Islet precursor cell (in vitro differentiated cells): ENCODE measurements at regions not wholly inside any gene's neighbourhood (a gene's known extent, or its start where the extent isn't known, plus 50 kb on each side); places are given as distances from the start of the nearest gene placed in this dataset.
A peak's percentile ranks its signal among the peaks of the same experiment; 100 is the strongest.

Experiments used
- DNase-seq: peaks from one replicate; pipeline ENCODE4 v3.0.0-alpha.2; 2018

- peak; percentile 37 for DNase-seq
Measured at GRCh38 chr22:27378311-27378800, 423.2 kb downstream of the MN1 start.

GRCh38 chr22:27378995-27379394 is 422.6 kb downstream of the MN1 start:
- DNase-seq: peak; percentile 25

GRCh38 chr22:27380855-27381254 is 420.7 kb downstream of the MN1 start:
- DNase-seq: peak; percentile 1

- DNase-seq: peak; percentile 39
Measured at GRCh38 chr22:27381552-27381951, 420.0 kb downstream of the MN1 start.

DNA sequence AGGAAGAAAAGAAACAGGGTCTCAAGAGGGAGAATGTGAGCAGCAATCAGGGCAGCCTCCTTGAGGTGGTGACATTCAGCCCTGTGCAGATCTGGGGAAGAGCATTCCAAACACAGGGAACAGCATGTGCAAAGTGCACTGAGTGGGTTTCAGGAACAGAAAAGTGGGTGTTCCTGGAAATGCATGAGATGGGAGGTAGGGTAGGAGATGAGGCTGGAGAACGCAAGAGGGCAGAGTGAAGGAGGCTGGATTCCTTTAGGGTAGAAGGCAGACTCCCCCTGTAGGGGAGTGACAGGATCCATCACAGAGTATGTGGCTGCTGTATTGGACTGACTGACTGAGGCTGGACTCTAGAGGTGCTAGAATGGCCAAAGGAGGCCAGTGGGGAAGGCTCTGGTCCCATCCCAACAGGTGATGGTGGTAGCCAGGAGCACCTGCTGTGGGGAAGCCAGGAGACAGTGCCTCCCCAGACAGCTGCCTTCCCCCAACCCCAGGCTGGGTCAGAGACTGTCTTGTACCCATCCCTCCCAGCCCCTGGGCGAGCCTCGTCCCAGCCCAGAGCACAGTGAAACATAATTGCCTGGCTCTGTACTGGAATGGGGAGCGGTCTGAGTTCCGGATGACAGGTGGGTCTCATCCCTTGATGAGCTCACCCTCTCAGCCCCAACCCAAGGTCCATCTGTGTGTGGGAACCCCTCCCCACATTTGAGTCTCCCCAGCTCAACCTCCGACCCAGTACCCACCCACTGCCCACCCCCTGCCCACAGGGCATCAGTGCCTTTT is 419.4 kb downstream of the MN1 start:
- DNase-seq: peak; percentile 54

DNA sequence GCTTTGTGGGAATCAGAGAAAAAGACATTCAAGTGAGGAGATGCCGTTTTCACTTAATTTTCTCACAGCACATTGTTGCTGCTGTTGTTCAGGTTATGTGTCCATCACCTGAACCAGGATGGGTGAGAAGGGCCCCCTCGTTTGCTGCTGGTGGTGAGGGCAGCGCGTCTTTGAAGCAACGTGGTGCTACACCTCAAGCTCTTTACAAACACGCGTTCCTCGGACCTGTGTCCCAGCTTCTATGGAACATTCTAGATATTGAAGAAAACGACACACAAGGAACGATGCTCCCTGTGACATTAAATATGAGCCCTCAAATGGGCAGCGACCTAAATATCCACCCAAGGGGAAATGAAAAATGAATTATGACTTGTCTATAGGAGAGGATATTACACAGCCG is 418.6 kb downstream of the MN1 start:
- DNase-seq: peak; percentile 15

- DNase-seq: no peak
Measured at GRCh38 chr22:27383896-27384295, 417.7 kb downstream of the MN1 start.

- peak; percentile 35 for DNase-seq
Measured at GRCh38 chr22:27385261-27385998, 416.1 kb downstream of the MN1 start.

DNA sequence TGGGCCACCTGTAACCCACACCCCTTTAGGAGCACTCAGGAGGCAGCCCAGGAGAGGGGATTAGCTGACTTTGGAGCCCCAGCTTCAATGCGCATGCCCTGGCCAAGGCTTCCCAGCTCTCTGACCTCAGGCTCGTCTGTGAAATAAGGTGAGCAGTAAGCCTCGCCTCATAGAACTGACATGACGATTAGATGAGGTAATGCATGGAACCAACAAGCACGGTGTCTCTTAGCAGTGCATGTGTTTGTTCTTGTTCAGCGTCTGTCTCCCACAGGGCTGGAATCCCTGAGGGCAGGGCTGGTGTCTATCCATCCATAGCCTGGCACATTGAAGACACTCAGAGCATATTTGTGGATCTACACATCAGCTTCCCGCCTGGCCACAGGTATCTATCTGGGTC is 415.4 kb downstream of the MN1 start:
- DNase-seq: peak; percentile 92

DNA sequence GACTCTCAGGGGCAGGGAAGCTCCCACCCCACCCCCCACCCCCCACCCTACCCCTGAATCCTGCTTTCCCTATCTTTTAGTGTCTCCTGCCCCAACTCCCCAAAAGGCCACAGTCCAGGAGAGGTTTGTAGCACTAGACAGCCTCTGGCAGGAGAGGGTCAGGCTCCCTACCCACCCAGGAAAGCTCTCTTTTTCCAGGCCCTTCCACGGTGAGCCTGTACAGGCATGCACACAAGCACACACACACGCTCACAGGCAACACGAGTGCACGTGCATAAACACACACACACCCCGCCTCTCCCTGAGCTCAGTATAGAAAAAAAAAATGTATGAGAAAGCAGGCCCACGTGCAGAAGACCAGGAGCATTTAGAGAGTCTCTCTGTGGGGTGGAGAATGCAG is 414.0 kb downstream of the MN1 start:
- peak; percentile 33 for DNase-seq

DNA sequence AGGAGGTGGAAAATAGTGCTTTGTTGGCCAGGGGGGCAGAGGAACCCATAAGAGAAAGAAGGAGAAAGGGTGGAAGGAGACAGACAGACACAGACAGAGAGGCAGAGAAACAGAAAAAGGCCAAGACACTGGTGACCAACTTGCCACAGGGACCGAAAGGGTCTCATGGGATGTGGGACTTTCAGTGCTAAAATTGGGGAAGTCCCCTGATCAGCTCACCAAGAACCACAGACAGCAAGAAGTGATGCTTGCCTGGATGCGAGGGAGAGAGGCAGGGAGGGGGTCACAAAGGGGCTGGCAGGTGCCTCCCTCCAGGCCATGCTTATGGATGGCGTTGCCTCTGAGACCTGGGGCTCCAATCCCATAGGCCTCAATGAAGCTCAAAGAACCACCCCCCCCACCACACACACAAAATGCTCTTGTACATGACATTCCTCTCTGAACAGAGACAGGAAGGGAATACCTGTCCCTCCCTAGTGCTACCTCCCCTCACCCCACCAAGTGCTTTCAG is 413.4 kb downstream of the MN1 start:
- peak; percentile 57 for DNase-seq

- no peak for DNase-seq
Measured at GRCh38 chr22:27389727-27390075, 411.9 kb downstream of the MN1 start.

DNA sequence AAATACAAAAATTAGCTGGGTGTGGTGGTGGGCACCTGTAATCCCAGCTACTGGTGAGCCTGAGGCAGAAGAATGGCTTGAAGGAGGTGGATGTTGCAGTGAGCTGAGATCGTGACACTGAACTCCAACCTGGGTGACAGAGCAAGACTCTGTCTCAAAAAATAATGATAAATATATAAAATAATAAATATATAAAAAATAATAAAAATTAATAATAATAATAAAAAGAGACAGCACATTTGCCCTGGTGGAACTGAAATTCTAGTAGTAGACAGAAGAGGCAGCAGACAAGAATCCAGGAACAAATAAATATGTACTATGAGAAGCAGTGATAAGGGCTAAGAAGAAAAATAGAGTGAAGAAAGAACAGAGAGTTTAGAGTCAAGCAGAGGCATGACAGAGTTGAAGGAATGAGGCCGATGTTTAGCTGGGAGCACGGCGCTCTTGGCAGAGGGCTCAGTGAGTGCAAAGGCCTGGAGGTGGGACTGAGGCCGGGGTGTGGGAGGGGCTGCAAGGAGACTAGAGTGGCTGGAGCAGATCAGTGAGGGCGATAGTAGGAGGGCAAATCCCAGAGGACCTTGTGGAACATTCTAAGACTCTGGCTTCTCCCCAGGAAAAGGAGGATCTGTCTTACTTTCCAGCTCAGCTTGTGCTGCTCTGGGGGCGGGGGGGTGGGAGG is 410.3 kb downstream of the MN1 start:
- peak; percentile 75 for DNase-seq

- no peak for DNase-seq
Measured at GRCh38 chr22:27393371-27393770, 408.2 kb downstream of the MN1 start.

- no peak for DNase-seq
Measured at GRCh38 chr22:27394806-27395404, 406.7 kb downstream of the MN1 start.

- no peak for DNase-seq
Measured at GRCh38 chr22:27397036-27397953, 404.3 kb downstream of the MN1 start.

GRCh38 chr22:27397954-27398342 is 403.6 kb downstream of the MN1 start:
- DNase-seq: no peak

GRCh38 chr22:27399161-27399560 is 402.4 kb downstream of the MN1 start:
- no peak for DNase-seq

DNA sequence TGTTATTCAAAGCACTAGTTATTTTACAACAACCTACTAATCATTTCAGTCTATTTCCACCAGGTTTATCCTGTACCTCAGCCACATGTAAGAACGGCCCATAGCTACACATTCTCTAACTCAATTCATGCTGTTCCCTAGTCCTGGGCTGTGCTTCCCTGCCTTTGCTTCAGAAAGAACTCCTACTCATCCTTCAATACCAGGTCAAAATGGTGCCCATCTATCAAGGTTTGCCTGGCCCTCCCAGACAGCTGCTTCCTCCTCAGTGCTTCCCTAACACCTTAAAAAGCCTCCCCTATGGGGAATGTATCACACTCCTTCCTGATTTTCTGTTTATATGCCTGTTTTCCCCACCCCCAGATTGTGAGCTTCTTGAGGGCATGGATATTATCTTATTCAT is 400.7 kb downstream of the MN1 start:
- no peak for DNase-seq

DNA sequence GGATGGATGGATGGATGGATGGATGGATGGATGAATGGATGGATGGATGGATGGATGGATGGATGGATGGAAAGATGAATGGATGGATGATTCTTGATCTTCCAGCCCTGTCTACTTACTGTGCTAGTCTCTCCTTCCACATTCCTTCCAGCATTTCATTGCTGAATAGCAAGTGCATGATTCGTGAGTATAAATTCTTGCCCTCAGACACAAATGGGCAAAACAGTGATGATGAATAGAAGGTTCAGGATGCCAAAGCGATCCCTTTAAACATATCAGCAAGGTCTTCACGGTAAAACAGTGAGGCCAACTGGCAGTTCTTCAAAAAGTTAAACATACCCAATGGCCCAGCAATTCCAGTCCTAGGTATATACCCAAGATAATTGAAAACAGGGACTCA is 400.2 kb downstream of the MN1 start:
- DNase-seq: no peak

DNA sequence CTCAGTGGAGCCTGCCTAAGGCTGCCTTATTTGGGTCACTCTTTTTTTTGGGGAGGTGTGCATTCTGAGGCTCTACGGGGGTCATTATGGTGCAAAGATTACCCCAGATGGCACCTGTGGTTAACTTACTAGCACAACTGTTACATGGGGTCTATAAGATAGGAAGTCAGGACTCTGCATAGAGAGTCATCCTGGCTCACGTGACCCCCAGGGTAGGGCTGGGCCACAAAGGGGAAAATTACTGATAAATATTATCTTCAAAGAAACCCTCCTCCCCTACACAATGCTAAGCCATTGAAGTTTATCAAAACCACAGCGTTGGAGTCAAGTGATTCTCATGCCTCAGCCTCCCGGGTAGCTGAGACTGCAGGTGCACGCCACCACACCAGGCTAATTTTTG is 397.1 kb downstream of the MN1 start:
- no peak for DNase-seq
